COLO829 (cell line): ENCODE measurements at regions not wholly inside any gene's neighbourhood (a gene's known extent, or its start where the extent isn't known, plus 50 kb on each side); places are given as distances from the start of the nearest gene placed in this dataset.
A peak's percentile ranks its signal among the peaks of the same experiment; 100 is the strongest.

Source experiments
- DNase-seq: peaks from one replicate; pipeline ENCODE4 v3.0.0; 2012; ENCODE audit warnings: low spot score

GRCh38 chr2:239865059-239865639 lies 160.0 kb downstream of the NDUFA10 start:
- DNase-seq = no peak

- no peak for DNase-seq
These were observed 160.7 kb downstream of the NDUFA10 start for GRCh38 chr2:239864247-239865058.

- DNase-seq = no peak
These were observed 162.5 kb downstream of the NDUFA10 start for GRCh38 chr2:239862613-239863012.

GRCh38 chr2:239858179-239858578 lies 167.0 kb downstream of the NDUFA10 start:
- DNase-seq = peak; percentile 45

GRCh38 chr2:239857591-239857990 lies 167.6 kb downstream of the NDUFA10 start:
- DNase-seq = no peak

- DNase-seq = no peak
These were observed 168.4 kb downstream of the NDUFA10 start for GRCh38 chr2:239856620-239857285.

- DNase-seq = no peak
These were observed 169.1 kb downstream of the NDUFA10 start for GRCh38 chr2:239855863-239856587.

GRCh38 chr2:239854596-239854995 lies 170.5 kb downstream of the NDUFA10 start:
- DNase-seq = no peak

- DNase-seq = no peak
These were observed 171.3 kb downstream of the NDUFA10 start for GRCh38 chr2:239853706-239854327.

- DNase-seq = no peak
These were observed 172.0 kb downstream of the NDUFA10 start for GRCh38 chr2:239853121-239853520.

- DNase-seq = no peak
These were observed 172.9 kb downstream of the NDUFA10 start for GRCh38 chr2:239852272-239852671.

- no peak for DNase-seq
These were observed 178.1 kb downstream of the NDUFA10 start for GRCh38 chr2:239846789-239847676.

- no peak for DNase-seq
These were observed 179.2 kb downstream of the NDUFA10 start for GRCh38 chr2:239845968-239846367.

GRCh38 chr2:239839306-239839705 lies 185.8 kb downstream of the NDUFA10 start:
- no peak for DNase-seq

- DNase-seq = no peak
These were observed 188.9 kb downstream of the NDUFA10 start for GRCh38 chr2:239836021-239836765.

GRCh38 chr2:239835056-239835455 lies 190.1 kb downstream of the NDUFA10 start:
- no peak for DNase-seq

GRCh38 chr2:239834143-239834542 lies 191.0 kb downstream of the NDUFA10 start:
- no peak for DNase-seq

GRCh38 chr2:239833269-239834109 lies 191.7 kb downstream of the NDUFA10 start:
- no peak for DNase-seq
